Stomach (tissue), 4 donors: ENCODE measurements at regions not wholly inside any gene's neighbourhood (a gene's known extent, or its start where the extent isn't known, plus 50 kb on each side); places are given as distances from the start of the nearest gene placed in this dataset.

ENCODE experiments used
- EP300 ChIP-seq: sonication (generic); formaldehyde crosslinking; IDR thresholded peaks from one replicate; pipeline ENCODE4 v1.6.1; 2017; ENCODE audit warnings: antibody characterized with exemption
- POLR2A ChIP-seq, 4 donors: fragments of 450-650 bp; IDR thresholded peaks; one replicate each; pipeline ENCODE4 v1.6.1; 2016; ENCODE audit warnings: antibody characterized with exemption in 4 of 4, control low read depth in 2 of 4, mild to moderate bottlenecking in 1 of 4, moderate library complexity in 1 of 4
- POLR2AphosphoS5 ChIP-seq, 3 donors: sonication (generic); formaldehyde crosslinking; IDR thresholded peaks; one replicate each; pipeline ENCODE4 v1.6.1; 2016; ENCODE audit warnings: antibody characterized with exemption in 3 of 3
- TF ChIP-seq, protein P1 (sequence below), 7 experiments: fragments of 450-650 bp in 4 of 7; fragments of 200-600 bp in 3 of 7; sonication (generic) in 3 of 7; IDR thresholded peaks; one replicate each; pipeline ENCODE4 v1.5.1; 2016 to 2019; ENCODE audit warnings: antibody characterized with exemption in 7 of 7, control low read depth in 2 of 7, mild to moderate bottlenecking in 1 of 7

GRCh38 chr4:43709443-43709842, 739.2 kb downstream of the KCTD8 start:
- TF ChIP-seq POLR2AphosphoS5 (IDR thresholded peaks at IDR 0.05) (no peak), POLR2A (IDR thresholded peaks at IDR 0.05) (no peak), EP300 (no peak)
- TF ChIP-seq, protein P1, sequence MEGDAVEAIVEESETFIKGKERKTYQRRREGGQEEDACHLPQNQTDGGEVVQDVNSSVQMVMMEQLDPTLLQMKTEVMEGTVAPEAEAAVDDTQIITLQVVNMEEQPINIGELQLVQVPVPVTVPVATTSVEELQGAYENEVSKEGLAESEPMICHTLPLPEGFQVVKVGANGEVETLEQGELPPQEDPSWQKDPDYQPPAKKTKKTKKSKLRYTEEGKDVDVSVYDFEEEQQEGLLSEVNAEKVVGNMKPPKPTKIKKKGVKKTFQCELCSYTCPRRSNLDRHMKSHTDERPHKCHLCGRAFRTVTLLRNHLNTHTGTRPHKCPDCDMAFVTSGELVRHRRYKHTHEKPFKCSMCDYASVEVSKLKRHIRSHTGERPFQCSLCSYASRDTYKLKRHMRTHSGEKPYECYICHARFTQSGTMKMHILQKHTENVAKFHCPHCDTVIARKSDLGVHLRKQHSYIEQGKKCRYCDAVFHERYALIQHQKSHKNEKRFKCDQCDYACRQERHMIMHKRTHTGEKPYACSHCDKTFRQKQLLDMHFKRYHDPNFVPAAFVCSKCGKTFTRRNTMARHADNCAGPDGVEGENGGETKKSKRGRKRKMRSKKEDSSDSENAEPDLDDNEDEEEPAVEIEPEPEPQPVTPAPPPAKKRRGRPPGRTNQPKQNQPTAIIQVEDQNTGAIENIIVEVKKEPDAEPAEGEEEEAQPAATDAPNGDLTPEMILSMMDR (IDR thresholded peaks at IDR 0.05): no peak
